Suprapubic skin (tissue), 3 donors: ENCODE measurements at regions not wholly inside any gene's neighbourhood (a gene's known extent, or its start where the extent isn't known, plus 50 kb on each side); places are given as distances from the start of the nearest gene placed in this dataset.

Experiments
- CTCF ChIP-seq, 2 donors: fragments of 200-600 bp in 1 of 2; fragments of 450-650 bp in 1 of 2; sonication (generic) in 1 of 2; IDR thresholded peaks; one replicate each; pipeline ENCODE4 v1.5.1; 2016 to 2019; ENCODE audit warnings: antibody characterized with exemption in 2 of 2, mild to moderate bottlenecking in 1 of 2, moderate library complexity in 1 of 2
- EP300 ChIP-seq: sonication (generic); formaldehyde crosslinking; IDR thresholded peaks from one replicate; pipeline ENCODE4 v1.6.1; 2017; ENCODE audit warnings: antibody characterized with exemption

- no peak for TF ChIP-seq EP300
- no peak for TF ChIP-seq CTCF (IDR thresholded peaks at IDR 0.05)
Measured at GRCh38 chr5:5616247-5616895, 193.9 kb downstream of the ICE1 start.
